Loucy (cell line): ENCODE measurements at regions not wholly inside any gene's neighbourhood (a gene's known extent, or its start where the extent isn't known, plus 50 kb on each side); places are given as distances from the start of the nearest gene placed in this dataset.

Source experiments
- CTCF ChIP-seq: fragments of 200-600 bp; sonication (generic); conservative IDR thresholded peaks from 2 replicates; pipeline ENCODE4 v1.5.1; 2014; ENCODE audit warnings: mild to moderate bottlenecking, antibody characterized with exemption, low read length
- EZH2phosphoT487 ChIP-seq: fragments of 200-600 bp; IDR thresholded peaks from 2 replicates; pipeline ENCODE4 v1.6.1; 2018; ENCODE audit warnings: antibody characterized with exemption, mild to moderate bottlenecking, moderate library complexity, borderline replicate concordance

GRCh38 chr4:20509315-20509714, 190.9 kb upstream of the PACRGL start:
- TF ChIP-seq CTCF (no peak), EZH2phosphoT487 (no peak)
